ENCODE measurements at regions not wholly inside any gene's neighbourhood (a gene's known extent, or its start where the extent isn't known, plus 50 kb on each side); places are given as distances from the start of the nearest gene placed in this dataset.

GRCh38 chr9:93827545-93828330, 127.4 kb downstream of the BARX1 start:
- peak; percentile 54 for DNase-seq

DNA sequence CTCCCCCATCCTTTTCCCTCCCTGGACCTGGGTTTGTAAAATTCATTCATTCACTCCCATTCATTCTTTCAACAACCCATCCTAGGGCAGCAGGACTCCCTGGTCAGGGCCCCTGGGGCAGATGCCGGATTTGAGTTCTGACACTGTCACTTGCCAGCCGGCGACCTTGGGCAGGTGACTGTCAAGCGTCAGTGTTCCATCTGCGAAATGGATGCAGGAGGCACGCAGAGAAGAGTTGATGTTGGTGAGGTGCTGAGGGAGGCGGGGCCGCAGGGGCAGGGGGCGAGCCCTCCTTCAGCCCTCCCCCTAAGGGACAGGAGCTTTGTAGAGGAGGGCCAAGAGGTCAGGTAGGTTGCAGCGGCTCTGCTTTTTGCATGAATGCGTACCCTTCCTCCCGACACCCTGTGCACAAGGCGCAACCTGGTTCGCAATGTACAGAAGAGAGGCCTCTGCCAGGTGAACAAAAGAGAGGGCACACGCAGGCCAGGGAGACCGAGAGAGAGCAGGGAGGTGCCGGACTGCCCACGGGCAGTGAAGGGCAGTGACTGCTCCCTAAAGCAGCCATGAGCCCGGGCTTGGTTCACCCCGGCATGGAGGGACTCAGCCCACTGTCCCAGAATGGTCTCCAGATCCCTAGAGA, 128.1 kb downstream of the BARX1 start:
- no peak for DNase-seq

- peak; percentile 71 for DNase-seq
These were observed 128.9 kb downstream of the BARX1 start for GRCh38 chr9:93826209-93826608.

GRCh38 chr9:93825348-93826115, 129.6 kb downstream of the BARX1 start:
- DNase-seq = no peak

DNA sequence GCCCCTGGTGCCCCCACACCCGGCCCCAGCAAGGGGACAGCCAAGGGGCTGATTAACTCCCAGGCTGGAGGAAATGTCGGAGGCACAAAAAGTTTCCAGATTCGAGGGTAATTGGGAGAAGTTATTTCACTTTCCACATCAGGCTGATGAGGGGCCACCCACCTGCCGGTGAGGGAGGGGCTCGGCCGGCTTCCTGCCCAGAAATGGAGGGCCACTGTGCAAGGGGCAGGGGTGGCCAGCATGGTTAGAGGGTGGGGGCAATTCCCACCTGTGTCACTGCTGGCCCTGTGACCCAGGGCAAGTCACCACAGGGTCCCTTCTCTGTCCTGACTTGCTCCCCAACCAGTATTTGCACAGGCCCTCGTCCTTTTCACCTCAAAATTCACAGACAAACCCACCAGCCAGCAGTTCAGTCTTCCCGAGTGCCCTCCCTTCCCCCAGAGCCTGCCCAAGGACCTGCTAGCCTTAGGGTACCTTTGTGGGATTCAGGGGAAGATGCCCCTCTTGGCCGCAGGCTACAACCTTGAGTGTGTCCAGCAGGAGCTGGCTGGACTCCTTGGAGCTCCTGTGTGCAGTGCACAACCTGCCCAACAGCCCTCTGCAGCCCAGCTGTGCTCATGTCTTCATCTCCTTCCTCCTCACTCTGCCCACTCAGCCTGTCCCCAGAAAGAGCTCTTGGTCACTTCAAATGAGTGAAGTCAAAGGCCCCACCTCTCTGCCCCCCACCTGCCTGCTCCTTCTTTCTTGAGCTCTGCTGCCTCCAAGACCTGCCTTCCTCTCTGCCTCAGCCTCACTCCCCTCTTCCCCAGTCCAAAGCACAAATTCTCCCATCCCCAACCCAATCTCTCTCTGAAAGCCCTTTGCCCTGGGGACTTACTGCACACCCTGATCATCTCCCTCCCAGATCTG, 130.5 kb downstream of the BARX1 start:
- DNase-seq = no peak

DNA sequence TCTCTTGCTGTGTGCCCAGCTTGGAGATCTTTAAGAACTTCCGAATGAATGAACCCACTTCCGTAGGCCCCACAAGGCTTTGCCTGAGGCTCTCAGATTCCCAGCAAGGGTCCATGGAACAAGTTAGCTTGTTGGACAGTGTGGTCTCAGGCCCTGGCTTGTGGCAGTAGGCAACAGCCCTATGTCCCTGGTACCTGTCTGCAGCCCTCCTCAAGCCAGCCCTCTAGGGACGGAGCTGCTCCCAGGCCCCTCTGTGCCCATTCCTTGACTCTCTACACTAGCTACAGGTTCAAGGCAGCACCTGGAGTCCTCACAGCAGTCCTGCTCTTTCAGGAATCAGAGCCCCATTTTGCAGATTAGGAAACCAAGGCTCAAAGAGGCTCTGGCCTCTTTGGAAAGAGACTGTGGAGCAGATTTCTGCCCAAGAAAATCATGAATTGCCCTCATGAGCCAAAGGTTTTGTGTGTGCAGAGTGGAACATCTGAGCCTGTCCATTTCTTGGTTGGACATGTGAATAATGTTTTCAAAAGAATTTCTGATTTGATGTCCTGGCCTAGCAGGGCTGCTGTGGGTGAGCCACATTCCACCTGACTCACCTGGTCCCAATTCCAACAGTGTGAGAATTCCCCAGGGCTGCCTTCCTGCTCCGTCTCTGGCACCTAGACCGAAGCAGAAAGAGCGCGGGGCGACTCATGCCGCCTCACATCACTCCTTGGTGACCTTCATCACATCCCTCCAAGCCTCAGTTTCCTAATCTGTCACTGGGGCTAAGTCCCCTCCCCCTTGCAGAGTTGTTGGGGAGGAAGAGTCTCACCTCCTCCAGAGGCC, 131.7 kb downstream of the BARX1 start:
- DNase-seq = no peak

DNA sequence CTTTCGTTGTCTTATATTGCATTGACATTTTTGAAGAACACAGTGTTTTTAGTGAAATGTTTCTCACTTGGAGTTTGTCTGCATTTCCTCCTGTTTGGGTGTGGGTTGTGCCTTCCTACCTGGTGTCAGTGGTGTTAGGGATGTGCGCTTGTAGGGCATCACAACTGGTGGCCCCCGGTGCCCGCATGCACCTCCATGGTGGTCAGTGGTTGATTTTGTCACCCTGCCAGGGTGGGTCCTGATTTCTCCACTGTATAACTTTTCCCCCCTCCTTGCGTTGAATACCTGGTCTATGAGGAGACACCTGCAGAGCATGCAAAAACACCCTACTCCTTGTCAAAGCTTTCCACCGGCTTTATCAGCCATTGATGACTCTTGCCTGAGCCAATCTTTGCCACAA, 132.9 kb downstream of the BARX1 start:
- DNase-seq = no peak

GRCh38 chr9:93821307-93821703, 133.8 kb downstream of the BARX1 start:
- DNase-seq = no peak

GRCh38 chr9:93820667-93821306, 134.4 kb downstream of the BARX1 start:
- DNase-seq = no peak

- no peak for DNase-seq
These were observed 135.2 kb downstream of the BARX1 start for GRCh38 chr9:93819905-93820304.

- DNase-seq = no peak
These were observed 136.2 kb downstream of the BARX1 start for GRCh38 chr9:93818827-93819472.

GRCh38 chr9:93818237-93818636, 136.9 kb downstream of the BARX1 start:
- DNase-seq = no peak

GRCh38 chr9:93815677-93816076, 139.5 kb downstream of the BARX1 start:
- no peak for DNase-seq

GRCh38 chr9:93815135-93815534, 140.0 kb downstream of the BARX1 start:
- no peak for DNase-seq

DNA sequence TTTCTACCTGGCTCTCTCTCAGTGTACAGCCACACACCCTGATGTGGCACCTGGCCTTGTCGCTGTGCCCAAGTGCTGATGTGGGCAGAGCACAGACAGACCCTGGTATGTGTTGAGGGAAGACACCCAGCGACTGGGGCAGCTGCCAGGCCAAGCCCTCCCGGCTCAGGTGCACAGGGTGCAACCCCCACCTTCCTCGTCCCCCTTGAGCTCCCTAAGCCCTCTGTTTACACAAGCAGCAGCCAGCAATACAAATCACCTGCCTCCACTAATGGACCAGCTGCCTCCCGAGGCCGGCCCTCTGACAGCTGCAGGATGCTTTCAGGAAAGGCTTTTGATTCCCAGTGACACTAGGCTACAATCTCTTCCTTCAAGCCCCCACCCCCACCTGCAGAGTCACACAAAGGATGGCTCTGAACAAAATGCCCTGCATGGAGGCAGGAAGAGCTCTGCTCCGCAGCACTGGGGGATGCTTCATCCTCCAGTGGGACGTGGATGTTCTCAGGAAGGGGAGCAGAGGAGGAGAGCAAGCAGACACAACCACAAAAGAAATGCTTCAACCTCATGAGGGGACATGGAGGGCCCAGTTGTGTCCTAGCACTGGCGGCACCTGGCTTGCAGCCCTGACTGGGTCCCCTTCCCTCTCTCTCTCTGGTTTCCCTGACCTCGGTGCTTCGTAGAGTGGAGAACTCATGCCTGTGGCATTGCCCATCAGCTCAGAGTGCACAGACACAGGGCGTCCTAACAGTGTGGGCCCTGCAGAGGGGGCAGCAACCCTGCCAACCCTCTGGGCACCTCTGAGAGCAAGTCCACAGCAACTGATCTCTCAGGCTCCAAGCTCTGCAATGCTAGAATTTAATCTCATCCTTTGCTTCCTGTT, 140.8 kb downstream of the BARX1 start:
- peak; percentile 9 for DNase-seq

GRCh38 chr9:93813221-93814076, 141.7 kb downstream of the BARX1 start:
- DNase-seq = no peak

DNA sequence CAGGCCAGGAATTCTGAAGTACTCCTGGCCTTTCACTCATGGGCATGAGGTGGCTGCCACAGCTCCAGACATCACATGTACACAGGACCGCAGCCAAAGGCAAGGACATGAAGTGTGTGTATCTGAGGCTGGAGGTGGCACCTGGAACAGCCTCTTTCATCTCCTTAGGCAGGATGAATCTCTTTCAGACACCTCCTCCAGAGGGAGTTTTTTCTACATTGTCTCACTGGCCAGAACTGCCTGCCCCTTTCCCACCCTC, 142.8 kb downstream of the BARX1 start:
- no peak for DNase-seq

GRCh38 chr9:93810028-93810971, 144.9 kb downstream of the BARX1 start:
- no peak for DNase-seq

Data from RPMI8226 (cell line).